Fibroblast of skin of scalp (primary cell): ENCODE measurements at regions not wholly inside any gene's neighbourhood (a gene's known extent, or its start where the extent isn't known, plus 50 kb on each side); places are given as distances from the start of the nearest gene placed in this dataset.

Experiments
- DNase-seq: peaks from one replicate; pipeline ENCODE4 v3.0.0-alpha.2; 2013

DNA sequence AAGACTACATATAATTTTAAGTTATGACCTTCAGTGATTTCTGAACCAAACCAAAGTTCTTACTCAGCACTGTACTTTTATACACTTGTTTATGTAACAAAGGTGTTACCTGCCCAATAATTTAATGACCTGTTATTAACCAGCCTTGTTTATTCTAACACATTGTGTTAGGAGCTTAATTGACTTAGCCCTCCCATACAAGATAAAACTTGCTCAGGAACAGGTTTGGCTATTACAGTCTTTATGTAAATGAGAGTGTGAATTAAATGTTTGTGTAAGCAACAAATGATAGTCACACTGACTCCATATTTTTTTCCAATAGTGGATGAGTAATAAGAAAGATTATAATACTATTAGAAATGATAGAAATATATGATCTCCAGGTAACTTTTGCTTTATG lies 51.8 kb upstream of the MYCBP2 start:
- DNase-seq = no peak

DNA sequence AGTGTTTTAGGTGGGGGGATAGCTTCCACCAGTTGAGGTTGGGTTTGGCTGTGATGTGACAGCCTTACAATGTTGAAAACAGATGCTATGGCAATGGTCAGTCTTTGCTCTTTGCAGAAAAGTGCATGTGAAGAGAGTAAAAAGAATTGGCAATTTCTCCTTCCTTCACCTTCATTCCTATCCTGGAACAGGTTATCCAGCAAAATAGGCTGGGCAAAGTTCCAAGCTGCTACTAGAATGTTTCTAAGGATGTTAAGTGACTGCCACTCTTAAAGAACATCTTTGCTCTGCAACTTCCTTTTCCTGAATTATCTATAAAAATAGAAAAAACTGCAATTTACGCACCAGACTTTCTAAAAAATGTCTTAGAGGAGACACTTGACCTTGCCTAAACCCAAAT lies 50.1 kb upstream of the MYCBP2 start:
- DNase-seq = no peak
